Cardiac muscle cell (in vitro differentiated cells and primary cell): ENCODE measurements at regions not wholly inside any gene's neighbourhood (a gene's known extent, or its start where the extent isn't known, plus 50 kb on each side); places are given as distances from the start of the nearest gene placed in this dataset.
A peak's percentile ranks its signal among the peaks of the same experiment; 100 is the strongest.

Source experiments
- DNase-seq, 2 donors: peaks; one replicate each; pipeline versions ENCODE4 v3.0.0 to v3.0.0-alpha.2; 2010 to 2017; ENCODE audit warnings: low read depth in 1 of 2, low spot score in 1 of 2
- H3K27ac ChIP-seq: fragments of 200-600 bp; sonication (generic); 2 replicates; pipeline ENCODE4 v1.5.1; 2016
- H3K27me3 ChIP-seq: fragments of 200-600 bp; sonication (generic); 2 replicates; pipeline ENCODE4 v1.6.0; 2016; ENCODE audit warnings: control low read depth
- H3K36me3 ChIP-seq: fragments of 200-600 bp; sonication (generic); 2 replicates; pipeline ENCODE4 v1.5.1; 2016; ENCODE audit warnings: control low read depth
- H3K4me1 ChIP-seq: fragments of 200-600 bp; sonication (generic); 2 replicates; pipeline ENCODE4 v1.8.1; 2017; ENCODE audit warnings: low read depth, mild to moderate bottlenecking, mixed run types
- H3K4me3 ChIP-seq: fragments of 200-600 bp; sonication (generic); 2 replicates; pipeline ENCODE4 v1.5.1; 2016; ENCODE audit warnings: mild to moderate bottlenecking
- H3K9me3 ChIP-seq: fragments of 200-600 bp; sonication (generic); 2 replicates; pipeline ENCODE4 v1.5.1; 2017; ENCODE audit warnings: low read depth, mild to moderate bottlenecking, control low read depth
- TF ChIP-seq, protein P1 (sequence below): IDR thresholded peaks from 2 replicates; pipeline ENCODE4 v1.5.1; 2012; ENCODE audit warnings: low read depth, mild to moderate bottlenecking, low read length

DNA sequence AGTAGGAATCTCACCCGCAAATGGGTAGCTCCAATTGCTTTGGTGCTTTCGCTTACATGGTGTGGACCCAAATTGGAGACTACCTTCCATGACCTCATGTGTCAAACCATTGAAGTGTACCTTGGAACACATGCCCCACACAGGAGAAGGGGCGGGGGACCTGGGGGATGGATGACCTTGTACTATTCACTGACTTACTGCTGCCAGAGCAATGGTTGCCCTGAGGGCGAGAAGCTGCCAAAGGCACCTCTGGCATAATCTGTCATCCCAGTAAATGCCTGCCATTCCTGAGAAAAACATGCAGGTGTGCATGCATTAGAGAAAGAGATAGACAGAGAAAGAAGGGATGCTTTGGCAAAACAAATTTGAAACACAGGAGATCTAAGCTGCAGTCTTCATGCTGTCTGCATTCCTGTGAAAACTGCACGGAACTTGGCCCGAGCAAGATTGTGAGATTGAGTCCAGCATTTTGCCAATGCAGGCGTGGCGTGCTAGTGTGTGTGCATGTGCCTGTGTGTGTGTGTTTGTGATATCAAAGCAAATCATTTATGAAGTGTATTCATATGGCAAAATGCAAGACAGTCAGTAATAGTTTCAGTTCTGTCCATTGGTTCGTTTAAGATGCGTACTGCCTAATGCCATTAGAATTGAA lies 219.5 kb upstream of the MDFIC2 start:
- Histone ChIP-seq H3K4me3 (no peak overlapping the region), H3K27ac (no peak overlapping the region), H3K9me3 (no peaks in the 10 kb centered on the region), H3K27me3 (no peaks in the 10 kb centered on the region), H3K4me1 (no peaks in the 10 kb centered on the region), H3K36me3 (no peaks in the 10 kb centered on the region)
- DNase-seq, result no peak
- TF ChIP-seq, protein P1, sequence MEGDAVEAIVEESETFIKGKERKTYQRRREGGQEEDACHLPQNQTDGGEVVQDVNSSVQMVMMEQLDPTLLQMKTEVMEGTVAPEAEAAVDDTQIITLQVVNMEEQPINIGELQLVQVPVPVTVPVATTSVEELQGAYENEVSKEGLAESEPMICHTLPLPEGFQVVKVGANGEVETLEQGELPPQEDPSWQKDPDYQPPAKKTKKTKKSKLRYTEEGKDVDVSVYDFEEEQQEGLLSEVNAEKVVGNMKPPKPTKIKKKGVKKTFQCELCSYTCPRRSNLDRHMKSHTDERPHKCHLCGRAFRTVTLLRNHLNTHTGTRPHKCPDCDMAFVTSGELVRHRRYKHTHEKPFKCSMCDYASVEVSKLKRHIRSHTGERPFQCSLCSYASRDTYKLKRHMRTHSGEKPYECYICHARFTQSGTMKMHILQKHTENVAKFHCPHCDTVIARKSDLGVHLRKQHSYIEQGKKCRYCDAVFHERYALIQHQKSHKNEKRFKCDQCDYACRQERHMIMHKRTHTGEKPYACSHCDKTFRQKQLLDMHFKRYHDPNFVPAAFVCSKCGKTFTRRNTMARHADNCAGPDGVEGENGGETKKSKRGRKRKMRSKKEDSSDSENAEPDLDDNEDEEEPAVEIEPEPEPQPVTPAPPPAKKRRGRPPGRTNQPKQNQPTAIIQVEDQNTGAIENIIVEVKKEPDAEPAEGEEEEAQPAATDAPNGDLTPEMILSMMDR, result no peak

DNA sequence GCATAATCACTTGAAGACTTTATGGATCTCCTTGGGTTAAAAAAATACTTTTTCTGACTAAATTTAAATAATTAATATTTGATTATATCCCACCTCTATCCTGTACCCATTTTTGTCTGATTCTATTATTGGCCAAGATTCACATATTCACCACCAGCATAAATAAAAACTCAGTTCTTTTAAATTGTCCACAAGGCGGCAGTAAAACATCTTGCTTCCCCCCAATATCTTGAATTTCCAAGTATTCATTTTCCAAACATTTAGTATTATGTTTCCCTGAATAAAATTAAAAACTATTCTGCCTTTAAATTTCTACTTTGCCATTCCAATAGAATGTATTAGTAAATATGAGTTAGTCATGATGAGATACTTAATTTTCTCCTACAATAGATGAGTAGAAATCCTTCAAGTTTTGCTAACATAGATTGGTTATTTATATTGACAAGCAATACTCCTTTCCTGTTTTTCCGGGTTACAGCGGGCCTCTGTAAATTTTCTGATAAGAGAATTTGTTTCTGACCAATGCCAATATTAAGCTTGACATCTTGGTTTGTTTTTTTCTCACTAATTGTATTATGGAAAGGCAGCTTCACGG lies 218.7 kb upstream of the MDFIC2 start:
- H3K36me3 ChIP-seq, result no peaks in the 10 kb centered on the region
- no peak overlapping the region for H3K4me3 ChIP-seq
- H3K4me1 ChIP-seq, result no peaks in the 10 kb centered on the region
- TF ChIP-seq, protein P1, result peak; percentile 64
- no peaks in the 10 kb centered on the region for H3K9me3 ChIP-seq
- H3K27ac ChIP-seq, result no peak overlapping the region
- peak; percentile 55 to 60 for DNase-seq
- H3K27me3 ChIP-seq, result no peaks in the 10 kb centered on the region

DNA sequence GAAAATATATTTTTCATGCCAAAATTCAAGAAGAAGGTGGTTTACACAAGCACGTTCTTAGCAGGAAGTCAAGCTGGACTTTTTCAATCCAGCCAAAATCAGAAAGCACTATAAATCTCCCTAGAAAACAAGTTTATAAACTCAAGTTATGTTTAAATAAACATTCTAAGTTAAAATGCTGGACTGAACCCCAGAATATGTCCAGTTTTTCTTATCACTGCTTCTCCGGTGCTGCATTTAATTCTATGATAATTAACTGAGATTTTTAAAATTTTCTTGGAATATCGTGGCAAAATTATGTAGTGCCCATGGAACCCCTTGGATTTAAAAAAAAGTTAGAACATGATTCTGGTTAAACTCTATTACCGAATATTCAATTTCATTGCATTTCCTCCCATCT lies 218.2 kb upstream of the MDFIC2 start:
- Histone ChIP-seq H3K9me3 (no peaks in the 10 kb centered on the region), H3K27me3 (no peaks in the 10 kb centered on the region), H3K4me1 (no peaks in the 10 kb centered on the region), H3K4me3 (no peak overlapping the region), H3K36me3 (no peaks in the 10 kb centered on the region), H3K27ac (no peak overlapping the region)
- no peak for DNase-seq
- TF ChIP-seq, protein P1, result no peak

DNA sequence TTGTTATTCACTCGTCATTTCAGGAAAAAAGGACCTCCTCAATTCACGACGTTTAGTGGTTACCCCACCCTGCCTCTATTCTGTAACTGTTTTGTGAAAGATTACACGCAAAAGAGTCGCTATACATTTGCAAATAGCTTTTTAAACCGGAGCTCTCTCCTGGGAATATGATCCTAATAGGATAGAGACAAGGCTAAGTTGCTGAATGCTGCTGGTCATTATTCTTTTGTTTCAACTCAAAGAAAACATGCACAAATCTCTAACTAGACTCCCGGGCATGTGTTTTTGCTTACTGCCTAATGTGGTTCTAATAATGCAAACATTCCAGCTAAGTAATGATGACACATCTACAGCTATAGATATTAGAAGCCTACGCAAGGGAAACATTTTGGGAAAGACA lies 214.6 kb upstream of the MDFIC2 start:
- Histone ChIP-seq H3K9me3 (no peaks in the 10 kb centered on the region), H3K27ac (no peak overlapping the region), H3K4me1 (no peaks in the 10 kb centered on the region), H3K27me3 (no peaks in the 10 kb centered on the region), H3K36me3 (no peaks in the 10 kb centered on the region), H3K4me3 (no peak overlapping the region)
- TF ChIP-seq, protein P1, result no peak
- DNase-seq, result no peak

DNA sequence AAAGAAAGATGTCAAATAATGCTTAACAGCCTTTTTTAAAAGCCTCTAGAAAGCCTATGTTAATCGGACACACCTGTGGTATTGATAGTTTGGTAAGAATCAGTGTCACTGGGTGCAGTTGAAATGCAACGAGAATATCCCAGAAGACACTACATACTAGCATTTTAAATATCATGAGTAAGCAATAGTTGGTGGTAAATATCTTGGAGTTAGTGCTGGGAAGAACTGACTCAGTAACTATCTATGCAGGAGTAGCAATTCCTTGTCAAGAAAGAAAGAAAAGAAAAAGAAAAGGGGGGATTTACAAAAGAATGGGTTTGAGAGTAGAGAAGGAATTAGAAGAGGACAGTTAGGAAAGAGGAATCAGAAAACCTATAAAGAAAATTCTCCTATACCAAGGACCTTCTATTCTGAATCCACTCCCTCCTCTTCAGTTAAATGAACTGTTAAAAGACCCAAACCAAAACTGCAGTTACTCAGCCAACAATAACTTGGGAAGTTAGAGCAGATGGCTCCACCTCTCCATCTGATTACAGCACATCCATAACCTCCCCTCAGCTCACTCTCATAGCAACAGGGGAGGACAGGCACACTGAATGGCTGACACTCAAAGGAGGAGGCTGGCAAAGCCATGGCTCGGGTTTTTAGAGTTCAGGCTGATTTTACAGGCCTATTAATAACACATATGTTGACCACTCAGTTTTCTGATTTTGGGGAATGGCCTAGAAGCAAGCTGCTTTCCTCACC lies 207.6 kb upstream of the MDFIC2 start:
- H3K27ac ChIP-seq, result no peak overlapping the region
- TF ChIP-seq, protein P1, result no peak
- DNase-seq, result peak in 1 of 2 donors; percentile 20

More for the DNA sequence above, 207.6 kb upstream of the MDFIC2 start:
- H3K27me3 ChIP-seq, result no peaks in the 10 kb centered on the region
- no peak overlapping the region for H3K4me3 ChIP-seq
- no peaks in the 10 kb centered on the region for H3K9me3 ChIP-seq
- no peaks in the 10 kb centered on the region for H3K36me3 ChIP-seq
- H3K4me1 ChIP-seq, result no peaks in the 10 kb centered on the region
